SU-DHL-6 (cell line): ENCODE measurements at regions not wholly inside any gene's neighbourhood (a gene's known extent, or its start where the extent isn't known, plus 50 kb on each side); places are given as distances from the start of the nearest gene placed in this dataset.

ENCODE experiments used
- H2AFZ ChIP-seq: fragments of 200-600 bp; sonication (generic); 2 replicates; pipeline ENCODE4 v1.6.1; 2014; ENCODE audit warnings: low read depth, mild to moderate bottlenecking, moderate library complexity, mixed read lengths, antibody characterized with exemption, low read length; ENCODE audit not compliant: severe bottlenecking
- H3F3A ChIP-seq: fragments of 200-600 bp; shearing (Covaris generic); 2 replicates; pipeline ENCODE4 v1.6.0; 2016; ENCODE audit warnings: antibody characterized with exemption, mild to moderate bottlenecking; ENCODE audit not compliant: insufficient read depth
- H3K27ac ChIP-seq: fragments of 200-600 bp; sonication (generic); 2 replicates; pipeline ENCODE4 v1.5.1; 2016; ENCODE audit warnings: low read depth, mild to moderate bottlenecking, low read length, moderate library complexity, mixed read lengths
- H3K27me3 ChIP-seq: fragments of 200-600 bp; sonication (generic), shearing (Covaris generic); 2 replicates; pipeline ENCODE4 v1.6.0; 2014; ENCODE audit warnings: mild to moderate bottlenecking, low read length
- H3K36me3 ChIP-seq: fragments of 200-600 bp; sonication (generic); 2 replicates; pipeline ENCODE4 v1.6.1; 2014; ENCODE audit warnings: mild to moderate bottlenecking, low read length, mixed read lengths
- H3K4me2 ChIP-seq: fragments of 300-600, 200-600 bp; shearing (Covaris generic), sonication (generic); 2 replicates; pipeline ENCODE4 v1.6.0; 2014; ENCODE audit warnings: low read length, low read depth, mild to moderate bottlenecking; ENCODE audit not compliant: poor library complexity, severe bottlenecking
- H3K4me3 ChIP-seq: fragments of 200-600 bp; sonication (generic); 2 replicates; pipeline ENCODE4 v1.5.1; 2014; ENCODE audit warnings: antibody characterized with exemption, low read length, mild to moderate bottlenecking, mixed read lengths; ENCODE audit not compliant: insufficient read depth, poor library complexity, severe bottlenecking
- H3K79me2 ChIP-seq: fragments of 200-600 bp; sonication (generic); 2 replicates; pipeline ENCODE4 v1.6.1; 2014; ENCODE audit warnings: mild to moderate bottlenecking, low read length, moderate library complexity; ENCODE audit not compliant: insufficient read depth
- H3K9ac ChIP-seq: fragments of 200-600 bp; sonication (generic); 2 replicates; pipeline ENCODE4 v1.7.0; 2014; ENCODE audit warnings: mild to moderate bottlenecking, low read length
- H3K9me2 ChIP-seq: fragments of 200-600 bp; sonication (generic); replicated peaks from 2 replicates; pipeline ENCODE4 v1.6.1; 2014; ENCODE audit warnings: low read length; ENCODE audit not compliant: insufficient read depth
- H3K9me3 ChIP-seq: fragments of 200-600 bp; sonication (generic); 2 replicates; pipeline ENCODE4 v1.6.1; 2014; ENCODE audit warnings: low read length, mixed read lengths; ENCODE audit not compliant: insufficient read depth
- H4K20me1 ChIP-seq: fragments of 200-600 bp; sonication (generic); 2 replicates; pipeline ENCODE4 v1.6.1; 2014; ENCODE audit warnings: low read depth, mild to moderate bottlenecking, antibody characterized with exemption, low read length, moderate library complexity, mixed read lengths
- CTCF ChIP-seq: fragments of 200-600 bp; sonication (generic); IDR thresholded peaks from one replicate; pipeline ENCODE4 v1.5.1; 2017; ENCODE audit warnings: antibody characterized with exemption, mild to moderate bottlenecking, low read length, moderate library complexity; ENCODE audit not compliant: insufficient read depth, poor library complexity, severe bottlenecking
- EZH2phosphoT487 ChIP-seq: fragments of 200-600 bp; sonication (generic), shearing (Covaris generic); conservative IDR thresholded peaks from 2 replicates; pipeline ENCODE4 v1.6.1; 2018; ENCODE audit warnings: mild to moderate bottlenecking, antibody characterized with exemption, low read length, moderate library complexity, mixed read lengths

- Histone ChIP-seq H3K79me2 (no peaks in the 10 kb centered on the region), H3F3A (no peaks in the 10 kb centered on the region), H3K4me2 (no peak overlapping the region), H3K9me3 (no peaks in the 10 kb centered on the region), H4K20me1 (no peaks in the 10 kb centered on the region), H3K27ac (no peak overlapping the region), H3K9me2 (no peaks in the 10 kb centered on the region), H2AFZ (no peak overlapping the region), H3K4me3 (no peak overlapping the region), H3K36me3 (no peaks in the 10 kb centered on the region), H3K9ac (no peak overlapping the region), H3K27me3 (no peaks in the 10 kb centered on the region)
- TF ChIP-seq EZH2phosphoT487 = no peak
- peak; percentile 42 for TF ChIP-seq CTCF
These were observed 56.4 kb upstream of the SPOCK3 start for GRCh38 chr4:167290678-167291077.

GRCh38 chr4:167308876-167309275 lies 74.6 kb upstream of the SPOCK3 start:
- Histone ChIP-seq H3K9ac (no peak overlapping the region), H3K27me3 (no peaks in the 10 kb centered on the region), H3K9me2 (no peaks in the 10 kb centered on the region; the same call in 1 of the 2 replicates), H3K4me2 (no peak overlapping the region), H3F3A (no peaks in the 10 kb centered on the region), H3K27ac (no peak overlapping the region), H2AFZ (no peak overlapping the region), H3K79me2 (no peaks in the 10 kb centered on the region), H3K9me3 (no peaks in the 10 kb centered on the region), H3K4me3 (no peak overlapping the region), H4K20me1 (no peaks in the 10 kb centered on the region), H3K36me3 (no peaks in the 10 kb centered on the region)
- no peak for TF ChIP-seq EZH2phosphoT487
- TF ChIP-seq CTCF = no peak

GRCh38 chr4:167321299-167321698 lies 87.0 kb upstream of the SPOCK3 start:
- no peaks in the 10 kb centered on the region for H3K36me3 ChIP-seq
- no peak overlapping the region for H2AFZ ChIP-seq
- H3K79me2 ChIP-seq = no peaks in the 10 kb centered on the region
- no peaks in the 10 kb centered on the region for H4K20me1 ChIP-seq
- no peak overlapping the region for H3K27ac ChIP-seq
- no peak overlapping the region for H3K4me3 ChIP-seq
- TF ChIP-seq EZH2phosphoT487 = no peak
- TF ChIP-seq CTCF = no peak
- H3K4me2 ChIP-seq = no peak overlapping the region
- H3K9ac ChIP-seq = no peak overlapping the region
- H3K9me2 ChIP-seq = no peaks in the 10 kb centered on the region
- H3K27me3 ChIP-seq = no peaks in the 10 kb centered on the region
- H3F3A ChIP-seq = no peaks in the 10 kb centered on the region
- no peaks in the 10 kb centered on the region for H3K9me3 ChIP-seq

- no peaks in the 10 kb centered on the region for H3K79me2 ChIP-seq
- no peak overlapping the region for H3K9ac ChIP-seq
- H3K9me2 ChIP-seq = no peaks in the 10 kb centered on the region
- H2AFZ ChIP-seq = no peak overlapping the region
- TF ChIP-seq EZH2phosphoT487 (no peak), CTCF (no peak)
- H3K36me3 ChIP-seq = no peaks in the 10 kb centered on the region
- no peak overlapping the region for H3K27ac ChIP-seq
- H3F3A ChIP-seq = no peaks in the 10 kb centered on the region
- H3K4me3 ChIP-seq = no peak overlapping the region
- H3K4me2 ChIP-seq = no peak overlapping the region
- no peaks in the 10 kb centered on the region for H3K27me3 ChIP-seq
- H3K9me3 ChIP-seq = no peaks in the 10 kb centered on the region
- no peaks in the 10 kb centered on the region for H4K20me1 ChIP-seq
These were observed 105.5 kb upstream of the SPOCK3 start for GRCh38 chr4:167339781-167340180.
